HUES6 (cell line): ENCODE measurements at regions not wholly inside any gene's neighbourhood (a gene's known extent, or its start where the extent isn't known, plus 50 kb on each side); places are given as distances from the start of the nearest gene placed in this dataset.
"Not testable (repeated sequence)": the region's sequence is repeated elsewhere in the genome, so short reads cannot be mapped to it uniquely, and the experiment has no call there.

Source experiments
- H3K27ac ChIP-seq: 2 replicates; pipeline ENCODE4 v1.7.0; 2013; ENCODE audit warnings: low read depth, mild to moderate bottlenecking, low read length, inconsistent platforms
- H3K27me3 ChIP-seq: 2 replicates; pipeline ENCODE4 v1.6.1; 2013; ENCODE audit warnings: low read length; ENCODE audit not compliant: control insufficient read depth, insufficient read depth
- H3K36me3 ChIP-seq: 2 replicates; pipeline ENCODE4 v1.6.1; 2013; ENCODE audit warnings: low read length; ENCODE audit not compliant: control insufficient read depth, insufficient read depth
- H3K4me1 ChIP-seq: 2 replicates; pipeline ENCODE4 v1.6.1; 2013; ENCODE audit warnings: low read length; ENCODE audit not compliant: control insufficient read depth, insufficient read depth
- H3K4me3 ChIP-seq: 2 replicates; pipeline ENCODE4 v1.5.1; 2013; ENCODE audit warnings: low read depth, low read length
- H3K9ac ChIP-seq: one replicate; pipeline ENCODE4 v1.6.1; 2013; ENCODE audit warnings: mild to moderate bottlenecking, low read length
- H3K9me3 ChIP-seq: 2 replicates; pipeline ENCODE4 v1.6.1; 2013; ENCODE audit warnings: low read depth, low read length; ENCODE audit not compliant: control insufficient read depth, insufficient read depth

DNA sequence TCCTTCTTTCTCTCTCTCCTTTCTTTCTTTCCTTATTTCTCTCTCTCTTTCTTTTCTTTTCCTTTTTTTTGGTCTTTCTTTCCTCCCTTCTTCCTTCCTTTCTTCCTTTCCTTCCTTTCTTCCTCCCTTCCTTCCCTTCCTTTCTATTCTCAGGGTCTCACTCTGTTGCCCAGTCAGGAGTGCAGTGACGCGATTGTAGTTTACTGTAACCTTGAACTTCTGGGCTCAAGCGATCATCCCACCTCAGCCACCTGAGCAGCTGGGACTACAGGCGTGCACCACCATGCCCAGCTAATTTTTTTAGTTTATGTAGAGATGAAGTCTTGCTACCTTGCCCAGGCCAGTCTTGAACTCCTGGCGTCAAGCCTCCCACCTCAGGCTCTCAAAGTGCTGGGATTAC, 83.8 kb upstream of the PPM1B start:
- H3K27ac ChIP-seq = no peak overlapping the region
- no peaks in the 10 kb centered on the region for H3K27me3 ChIP-seq
- no peaks in the 10 kb centered on the region for H3K36me3 ChIP-seq
- no peak overlapping the region for H3K9ac ChIP-seq
- no peak overlapping the region for H3K4me3 ChIP-seq
- peaks cover 26% of the 10 kb centered on the region for H3K4me1 ChIP-seq
- no peaks in the 10 kb centered on the region for H3K9me3 ChIP-seq

DNA sequence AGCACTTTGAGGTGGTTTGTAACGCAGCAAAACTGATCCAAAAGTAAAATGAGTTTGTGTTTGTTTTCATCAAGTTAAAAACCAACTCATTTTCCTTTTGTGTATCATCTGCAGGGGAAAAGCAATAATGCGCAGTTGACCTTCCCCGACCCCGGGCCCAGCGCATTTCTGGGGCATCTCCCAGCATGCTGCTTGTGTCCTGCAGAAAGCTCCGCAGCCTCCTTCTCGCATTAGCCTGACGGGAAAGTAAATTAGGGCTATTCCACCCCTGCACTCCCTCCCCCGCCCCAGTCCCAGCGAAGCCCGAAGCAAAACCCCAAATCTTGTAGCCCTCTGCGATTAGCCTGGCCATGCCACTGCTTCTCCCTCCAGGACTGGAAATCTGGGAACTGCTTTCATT, 82.0 kb upstream of the PPM1B start:
- Histone ChIP-seq H3K4me3 (peak overlapping the region; percentile 60), H3K36me3 (no peaks in the 10 kb centered on the region), H3K9me3 (no peaks in the 10 kb centered on the region), H3K4me1 (peaks cover 34% of the 10 kb centered on the region), H3K27ac (no peak overlapping the region), H3K27me3 (no peaks in the 10 kb centered on the region), H3K9ac (peak overlapping the region; percentile 49)

DNA sequence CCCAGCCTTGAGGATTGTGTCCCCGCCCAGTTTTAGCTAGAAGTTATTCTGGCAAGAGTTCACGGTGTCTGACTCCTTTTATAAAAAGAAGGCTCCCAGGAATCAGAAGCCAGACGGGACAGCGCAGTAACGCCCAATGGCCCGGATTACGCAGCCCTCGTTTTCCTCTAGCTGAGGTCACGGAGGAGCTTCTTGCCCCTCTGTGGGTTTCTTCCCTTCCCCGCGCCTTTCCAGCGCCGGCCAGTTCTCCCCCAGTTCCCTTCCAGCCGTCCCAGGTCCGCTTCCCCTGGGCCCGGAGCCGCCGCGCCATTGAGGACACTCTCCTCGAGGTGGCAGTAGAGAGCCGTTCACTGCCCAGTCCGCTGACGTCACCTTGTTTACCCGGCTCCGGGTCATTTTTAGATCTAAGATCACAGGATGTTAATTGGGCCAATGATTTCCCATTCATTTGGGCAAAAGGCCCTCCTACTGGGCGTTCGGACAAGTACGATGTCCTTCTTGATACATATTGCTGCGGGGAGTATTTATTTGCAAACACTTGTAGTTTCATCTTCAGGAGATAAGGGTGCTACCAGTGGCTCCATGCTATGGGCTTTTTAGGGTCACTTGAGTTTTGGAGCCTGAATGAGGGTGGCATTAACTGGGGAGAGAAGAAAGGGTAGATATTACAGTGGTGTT, 81.5 kb upstream of the PPM1B start:
- Histone ChIP-seq H3K9ac (peak overlapping the region; percentile 49), H3K4me3 (peak overlapping the region; percentile 60), H3K4me1 (peaks cover 34% of the 10 kb centered on the region), H3K9me3 (no peaks in the 10 kb centered on the region), H3K27me3 (no peaks in the 10 kb centered on the region), H3K27ac (peak overlapping the region; percentile 76), H3K36me3 (no peaks in the 10 kb centered on the region)

DNA sequence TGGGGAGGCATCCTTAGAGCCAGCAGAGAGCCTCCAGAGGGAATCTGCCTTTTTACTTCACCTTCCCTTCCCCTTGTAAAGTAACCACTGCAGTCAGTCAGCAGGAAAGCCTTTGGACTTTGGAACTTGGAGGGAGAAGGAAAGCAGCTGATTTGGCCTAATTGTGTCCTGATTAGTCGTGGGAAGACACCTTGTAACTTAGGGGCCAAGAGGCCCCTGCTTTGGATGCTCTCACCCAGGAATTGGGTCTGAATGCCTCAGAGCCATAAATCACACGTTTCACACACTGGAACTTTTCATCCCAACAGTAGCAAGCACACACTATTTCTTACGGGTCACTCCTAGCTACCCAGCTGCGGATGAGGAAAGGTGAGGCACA, 81.0 kb upstream of the PPM1B start:
- peak overlapping the region; percentile 37 for H3K9ac ChIP-seq

DNA sequence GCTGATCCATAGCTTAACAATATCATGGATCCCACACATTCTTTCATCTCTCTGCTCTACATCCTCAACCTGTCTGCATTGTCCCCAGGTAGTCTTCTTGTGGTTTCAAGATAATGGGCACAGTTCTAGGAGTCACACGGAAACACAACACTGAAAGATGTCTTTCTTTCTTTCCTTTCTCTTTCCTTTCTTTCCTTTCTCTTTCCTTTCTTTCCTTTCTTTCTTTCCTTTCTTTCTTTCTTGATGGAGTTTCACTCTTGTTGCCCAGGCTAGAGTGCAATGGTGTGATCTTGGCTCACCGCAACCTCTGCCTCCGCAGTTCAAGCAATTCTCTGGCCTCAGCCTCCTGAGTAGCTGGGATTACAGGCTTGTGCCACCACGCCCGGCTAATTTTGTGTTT, 76.2 kb upstream of the PPM1B start:
- Histone ChIP-seq H3K9me3 (peaks cover 15% of the 10 kb centered on the region), H3K4me1 (peaks cover 22% of the 10 kb centered on the region)
- not testable (repeated sequence) for H3K36me3 ChIP-seq, H3K4me3 ChIP-seq, H3K27me3 ChIP-seq, H3K27ac ChIP-seq, H3K9ac ChIP-seq

More for the DNA sequence above, 81.0 kb upstream of the PPM1B start:
- Histone ChIP-seq H3K27ac (peak overlapping the region; percentile 76), H3K36me3 (no peaks in the 10 kb centered on the region), H3K4me3 (peak overlapping the region; percentile 60), H3K4me1 (peaks cover 34% of the 10 kb centered on the region), H3K9me3 (no peaks in the 10 kb centered on the region), H3K27me3 (no peaks in the 10 kb centered on the region)

DNA sequence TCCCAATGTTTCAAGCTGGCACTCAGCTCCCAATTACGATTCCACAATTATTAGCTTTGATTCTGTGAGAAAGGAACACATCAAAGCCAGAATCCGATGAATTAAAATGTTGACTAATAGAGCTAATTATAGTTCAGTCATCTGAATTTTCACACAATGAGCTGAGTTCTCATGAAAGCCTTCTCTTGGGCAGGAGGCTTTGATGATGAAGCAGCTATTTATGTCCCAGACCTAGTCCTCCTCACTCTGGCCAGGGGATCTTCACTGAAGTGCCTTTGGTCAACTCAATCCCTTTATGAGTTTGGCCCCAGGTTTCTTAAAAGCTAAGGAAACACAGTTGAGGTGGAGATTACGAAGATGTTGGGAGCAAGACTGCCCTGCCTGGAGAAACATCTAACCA, 74.7 kb upstream of the PPM1B start:
- Histone ChIP-seq H3K27ac (no peak overlapping the region), H3K9me3 (peaks cover 15% of the 10 kb centered on the region), H3K9ac (no peak overlapping the region), H3K27me3 (no peaks in the 10 kb centered on the region), H3K4me3 (no peak overlapping the region), H3K36me3 (no peaks in the 10 kb centered on the region), H3K4me1 (peaks cover 8% of the 10 kb centered on the region; the same call in 1 of the 2 replicates)

DNA sequence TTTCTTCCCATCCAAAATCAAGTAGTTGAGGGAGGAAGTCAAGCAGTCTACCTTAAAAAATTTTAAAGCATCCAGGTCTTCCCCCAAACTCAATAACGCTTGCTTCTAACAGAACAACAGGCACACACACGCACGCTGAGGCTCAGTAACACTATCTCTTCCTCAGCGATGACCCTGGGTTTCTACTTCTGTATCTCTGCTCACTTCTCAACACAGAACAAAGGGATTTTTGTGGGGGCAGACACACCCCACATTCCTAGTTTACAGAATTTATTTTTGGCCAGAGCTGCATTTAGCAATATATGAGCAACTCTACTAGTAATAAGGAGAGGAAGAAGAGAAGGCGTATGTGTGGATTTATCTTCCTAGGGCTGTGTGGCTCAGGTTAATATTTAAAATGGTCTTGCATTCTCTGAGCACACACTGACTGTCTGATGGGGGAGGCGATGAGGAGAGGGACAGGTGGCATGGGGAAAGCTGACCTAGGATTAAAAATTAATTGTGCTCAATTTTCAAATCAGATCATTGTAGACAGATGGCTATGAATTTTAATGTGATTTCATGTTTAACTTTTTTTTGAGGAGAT, 71.3 kb upstream of the PPM1B start:
- no peaks in the 10 kb centered on the region for H3K4me1 ChIP-seq
- H3K4me3 ChIP-seq = no peak overlapping the region
- peaks cover 15% of the 10 kb centered on the region for H3K9me3 ChIP-seq
- no peak overlapping the region for H3K27ac ChIP-seq
- no peaks in the 10 kb centered on the region for H3K36me3 ChIP-seq
- no peak overlapping the region for H3K9ac ChIP-seq
- H3K27me3 ChIP-seq = no peaks in the 10 kb centered on the region

DNA sequence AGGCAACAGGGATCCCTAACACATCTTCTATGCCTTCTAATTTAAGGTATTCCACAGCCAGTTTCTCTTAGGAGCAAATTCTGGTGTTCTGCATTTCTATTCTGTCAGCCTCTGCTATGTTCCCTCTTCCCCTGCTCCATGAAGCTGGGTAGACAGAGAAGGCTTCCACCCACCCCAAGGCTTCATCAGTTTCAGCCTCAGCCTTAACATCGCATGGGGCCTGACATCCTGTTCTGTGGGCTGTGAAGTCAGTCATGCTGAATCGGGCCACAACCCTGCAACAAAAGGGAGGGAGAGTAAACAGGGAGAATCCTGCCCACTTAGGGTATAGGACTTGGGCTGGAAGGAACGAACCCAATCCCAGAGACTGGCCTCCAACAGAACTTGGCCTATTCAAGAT, 70.6 kb upstream of the PPM1B start:
- Histone ChIP-seq H3K4me1 (no peaks in the 10 kb centered on the region), H3K9ac (no peak overlapping the region), H3K27me3 (no peaks in the 10 kb centered on the region), H3K27ac (no peak overlapping the region), H3K9me3 (peaks cover 13% of the 10 kb centered on the region), H3K4me3 (no peak overlapping the region), H3K36me3 (no peaks in the 10 kb centered on the region)

DNA sequence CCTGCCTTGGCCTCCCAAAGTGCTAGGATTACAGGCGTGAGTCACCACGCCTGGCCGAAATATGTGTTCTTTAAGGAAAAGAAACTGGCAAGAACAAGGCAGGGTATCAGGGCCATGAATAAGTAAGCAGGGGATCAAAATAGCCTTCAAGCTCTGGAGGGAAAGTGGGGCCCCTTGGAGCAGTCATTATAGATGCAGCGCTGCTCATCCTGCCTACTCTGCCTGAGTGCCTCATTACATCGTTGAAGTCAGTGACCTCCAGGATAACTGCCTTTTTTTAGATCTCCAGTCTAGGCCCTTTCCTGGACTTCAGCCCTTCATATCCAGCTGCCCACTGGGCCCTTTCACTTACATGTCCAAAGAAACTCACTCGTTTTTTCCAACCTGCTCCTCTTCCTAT, 69.8 kb upstream of the PPM1B start:
- H3K4me3 ChIP-seq = no peak overlapping the region
- no peak overlapping the region for H3K9ac ChIP-seq
- H3K27me3 ChIP-seq = no peaks in the 10 kb centered on the region
- H3K4me1 ChIP-seq = no peaks in the 10 kb centered on the region
- no peak overlapping the region for H3K27ac ChIP-seq
- H3K36me3 ChIP-seq = no peaks in the 10 kb centered on the region
- H3K9me3 ChIP-seq = peaks cover 5% of the 10 kb centered on the region; the same call in 1 of the 2 replicates

DNA sequence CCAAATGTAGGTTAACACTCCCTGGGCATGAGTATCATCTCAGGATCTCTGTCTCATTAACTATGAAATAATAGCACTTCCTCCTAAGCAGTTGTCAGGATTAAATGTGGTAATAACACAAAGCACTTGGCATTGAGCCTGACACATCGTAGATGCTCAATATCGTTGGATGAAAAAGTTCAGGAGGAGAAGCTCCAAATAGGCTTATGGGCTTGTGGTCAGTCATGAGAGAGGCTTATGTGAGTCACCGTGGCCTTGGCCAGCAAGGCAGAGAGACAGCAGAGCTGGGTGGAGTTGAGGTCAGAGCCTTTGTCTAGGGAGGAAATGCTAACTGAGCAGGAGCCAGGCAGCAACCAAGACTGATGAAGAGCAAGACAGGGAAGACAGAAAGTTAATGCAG, 68.3 kb upstream of the PPM1B start:
- Histone ChIP-seq H3K4me1 (no peaks in the 10 kb centered on the region), H3K27me3 (no peaks in the 10 kb centered on the region), H3K4me3 (no peak overlapping the region), H3K27ac (no peak overlapping the region), H3K36me3 (no peaks in the 10 kb centered on the region), H3K9ac (no peak overlapping the region), H3K9me3 (no peaks in the 10 kb centered on the region)

DNA sequence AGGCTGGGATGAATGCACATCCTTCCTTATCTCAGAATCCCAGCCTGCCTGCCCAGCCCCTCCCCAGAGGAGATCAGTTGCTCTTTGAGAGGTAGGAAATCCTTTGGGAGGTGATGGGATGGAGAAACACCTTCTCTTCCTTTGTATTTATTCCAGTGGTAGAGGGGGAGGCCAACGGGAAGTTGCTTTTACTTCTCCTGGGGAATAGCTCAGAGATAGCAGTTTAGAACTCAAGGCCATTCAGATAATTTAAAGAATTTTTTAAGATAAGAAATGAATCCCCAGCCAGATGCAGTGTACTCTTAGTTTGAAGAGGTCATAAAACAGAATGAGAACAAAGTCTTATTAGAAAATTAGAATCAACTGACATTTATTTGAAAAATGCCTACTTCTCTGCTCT, 67.4 kb upstream of the PPM1B start:
- Histone ChIP-seq H3K36me3 (no peaks in the 10 kb centered on the region), H3K27ac (no peak overlapping the region), H3K27me3 (no peaks in the 10 kb centered on the region), H3K9ac (no peak overlapping the region), H3K4me1 (no peaks in the 10 kb centered on the region), H3K9me3 (no peaks in the 10 kb centered on the region), H3K4me3 (no peak overlapping the region)
